Neural cell (in vitro differentiated cells): ENCODE measurements at regions not wholly inside any gene's neighbourhood (a gene's known extent, or its start where the extent isn't known, plus 50 kb on each side); places are given as distances from the start of the nearest gene placed in this dataset.

Experiments used
- H2AFZ ChIP-seq: fragments of 200-600, 300-800 bp; sonication (generic), shearing (Covaris generic); 2 replicates; pipeline ENCODE4 v1.6.0; 2014; ENCODE audit warnings: low read depth, mild to moderate bottlenecking, antibody characterized with exemption, low read length, moderate library complexity
- H3F3A ChIP-seq: fragments of 200-600 bp; shearing (Covaris generic); 2 replicates; pipeline ENCODE4 v1.6.1; 2016; ENCODE audit warnings: mild to moderate bottlenecking, moderate library complexity, mixed read lengths, antibody characterized with exemption, low read length; ENCODE audit not compliant: insufficient read depth, poor library complexity, severe bottlenecking
- H3K27ac ChIP-seq: fragments of 200-600, 300-800 bp; sonication (generic), shearing (Covaris generic); 2 replicates; pipeline ENCODE4 v1.5.1; 2014; ENCODE audit warnings: mild to moderate bottlenecking, low read length, moderate library complexity
- H3K27me3 ChIP-seq: fragments of 300-800, 200-600 bp; sonication (generic), shearing (Covaris generic); 2 replicates; pipeline ENCODE4 v1.6.0; 2014; ENCODE audit warnings: mild to moderate bottlenecking, low read depth, low read length, moderate library complexity; ENCODE audit not compliant: insufficient read depth
- H3K36me3 ChIP-seq: fragments of 300-800, 200-600 bp; sonication (generic), shearing (Covaris generic); 2 replicates; pipeline ENCODE4 v1.5.1; 2014; ENCODE audit warnings: mild to moderate bottlenecking, antibody characterized with exemption, low read length, moderate library complexity; ENCODE audit not compliant: insufficient read depth
- H3K4me2 ChIP-seq: fragments of 300-800, 200-600 bp; sonication (generic), shearing (Covaris generic); 2 replicates; pipeline ENCODE4 v1.6.0; 2014; ENCODE audit warnings: mild to moderate bottlenecking, low read length
- H3K4me3 ChIP-seq: fragments of 300-800, 200-600 bp; sonication (generic), shearing (Covaris generic); 2 replicates; pipeline ENCODE4 v1.5.1; 2014; ENCODE audit warnings: mild to moderate bottlenecking, low read length, moderate library complexity
- H3K79me2 ChIP-seq: fragments of 200-600 bp; shearing (Covaris generic); replicated peaks from 2 replicates; pipeline ENCODE4 v1.6.0; 2014; ENCODE audit warnings: mild to moderate bottlenecking, low read length, moderate library complexity; ENCODE audit not compliant: insufficient read depth
- H3K9ac ChIP-seq: fragments of 300-800, 200-600 bp; sonication (generic), shearing (Covaris generic); 2 replicates; pipeline ENCODE4 v1.6.1; 2016; ENCODE audit warnings: mild to moderate bottlenecking, low read length, mixed read lengths
- H3K9me2 ChIP-seq: fragments of 200-600 bp; shearing (Covaris generic); 2 replicates; pipeline ENCODE4 v1.6.1; 2016; ENCODE audit warnings: mild to moderate bottlenecking, low read length, mixed read lengths; ENCODE audit not compliant: insufficient read depth
- H3K9me3 ChIP-seq: fragments of 200-600, 300-800 bp; sonication (generic), shearing (Covaris generic); 2 replicates; pipeline ENCODE4 v1.6.1; 2016; ENCODE audit warnings: mild to moderate bottlenecking, mixed run types, low read length, moderate library complexity, mixed read lengths
- H4K20me1 ChIP-seq: fragments of 200-600 bp; shearing (Covaris generic); 2 replicates; pipeline ENCODE4 v1.6.1; 2016; ENCODE audit warnings: mild to moderate bottlenecking, mixed run types; ENCODE audit not compliant: insufficient read depth
- EP300 ChIP-seq: fragments of 450-650 bp; conservative IDR thresholded peaks from 2 replicates; pipeline ENCODE4 v1.6.1; 2014; ENCODE audit warnings: antibody characterized with exemption, mild to moderate bottlenecking, moderate library complexity; ENCODE audit not compliant: poor library complexity, severe bottlenecking
- EZH2 ChIP-seq: fragments of 200-600, 300-800 bp; shearing (Covaris generic), sonication (generic); IDR thresholded peaks from 2 replicates; pipeline ENCODE4 v1.6.1; 2014; ENCODE audit warnings: antibody characterized with exemption, low read length, borderline replicate concordance, mild to moderate bottlenecking; ENCODE audit not compliant: insufficient read depth, poor library complexity, severe bottlenecking
- MXI1 ChIP-seq: fragments of 450-650 bp; conservative IDR thresholded peaks from 2 replicates; pipeline ENCODE4 v1.6.1; 2014; ENCODE audit warnings: antibody characterized with exemption, mild to moderate bottlenecking; ENCODE audit not compliant: poor library complexity, severe bottlenecking
- POLR2AphosphoS5 ChIP-seq: IDR thresholded peaks from 2 replicates; pipeline ENCODE4 v1.6.1; 2012
- RAD21 ChIP-seq: fragments of 450-650 bp; conservative IDR thresholded peaks from 2 replicates; pipeline ENCODE4 v1.6.1; 2014; ENCODE audit warnings: antibody characterized with exemption, mild to moderate bottlenecking, moderate library complexity
- REST ChIP-seq: IDR thresholded peaks from 2 replicates; pipeline ENCODE4 v1.6.1; 2012; ENCODE audit warnings: borderline replicate concordance
- SMC3 ChIP-seq: fragments of 450-650 bp; conservative IDR thresholded peaks from 2 replicates; pipeline ENCODE4 v1.6.1; 2014; ENCODE audit warnings: antibody characterized with exemption, mild to moderate bottlenecking, moderate library complexity; ENCODE audit not compliant: poor library complexity
- TAF1 ChIP-seq: IDR thresholded peaks from 2 replicates; pipeline ENCODE4 v1.6.1; 2012; ENCODE audit warnings: low read depth
- TF ChIP-seq, protein P1 (sequence below): fragments of 450-650 bp; IDR thresholded peaks from 2 replicates; pipeline ENCODE4 v1.5.1; 2014; ENCODE audit warnings: antibody characterized with exemption, mild to moderate bottlenecking, moderate library complexity; ENCODE audit not compliant: poor library complexity, severe bottlenecking

GRCh38 chr3:3342141-3342540, 162.7 kb upstream of the CRBN start:
- no peak overlapping the region for H3K27ac ChIP-seq
- no peaks in the 10 kb centered on the region for H3K9me3 ChIP-seq
- no peaks in the 10 kb centered on the region for H3K79me2 ChIP-seq
- H3K4me2 ChIP-seq: no peak overlapping the region
- no peaks in the 10 kb centered on the region for H3K36me3 ChIP-seq
- TF ChIP-seq POLR2AphosphoS5 (no peak), MXI1 (no peak), RAD21 (no peak), SMC3 (no peak), EZH2 (no peak), EP300 (no peak), REST (no peak), TAF1 (no peak)
- TF ChIP-seq, protein P1, sequence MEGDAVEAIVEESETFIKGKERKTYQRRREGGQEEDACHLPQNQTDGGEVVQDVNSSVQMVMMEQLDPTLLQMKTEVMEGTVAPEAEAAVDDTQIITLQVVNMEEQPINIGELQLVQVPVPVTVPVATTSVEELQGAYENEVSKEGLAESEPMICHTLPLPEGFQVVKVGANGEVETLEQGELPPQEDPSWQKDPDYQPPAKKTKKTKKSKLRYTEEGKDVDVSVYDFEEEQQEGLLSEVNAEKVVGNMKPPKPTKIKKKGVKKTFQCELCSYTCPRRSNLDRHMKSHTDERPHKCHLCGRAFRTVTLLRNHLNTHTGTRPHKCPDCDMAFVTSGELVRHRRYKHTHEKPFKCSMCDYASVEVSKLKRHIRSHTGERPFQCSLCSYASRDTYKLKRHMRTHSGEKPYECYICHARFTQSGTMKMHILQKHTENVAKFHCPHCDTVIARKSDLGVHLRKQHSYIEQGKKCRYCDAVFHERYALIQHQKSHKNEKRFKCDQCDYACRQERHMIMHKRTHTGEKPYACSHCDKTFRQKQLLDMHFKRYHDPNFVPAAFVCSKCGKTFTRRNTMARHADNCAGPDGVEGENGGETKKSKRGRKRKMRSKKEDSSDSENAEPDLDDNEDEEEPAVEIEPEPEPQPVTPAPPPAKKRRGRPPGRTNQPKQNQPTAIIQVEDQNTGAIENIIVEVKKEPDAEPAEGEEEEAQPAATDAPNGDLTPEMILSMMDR: no peak
- H3K27me3 ChIP-seq: no peaks in the 10 kb centered on the region
- H3K9me2 ChIP-seq: no peaks in the 10 kb centered on the region
- H4K20me1 ChIP-seq: no peaks in the 10 kb centered on the region
- H3F3A ChIP-seq: no peaks in the 10 kb centered on the region
- H2AFZ ChIP-seq: no peak overlapping the region
- H3K9ac ChIP-seq: no peak overlapping the region
- no peak overlapping the region for H3K4me3 ChIP-seq

DNA sequence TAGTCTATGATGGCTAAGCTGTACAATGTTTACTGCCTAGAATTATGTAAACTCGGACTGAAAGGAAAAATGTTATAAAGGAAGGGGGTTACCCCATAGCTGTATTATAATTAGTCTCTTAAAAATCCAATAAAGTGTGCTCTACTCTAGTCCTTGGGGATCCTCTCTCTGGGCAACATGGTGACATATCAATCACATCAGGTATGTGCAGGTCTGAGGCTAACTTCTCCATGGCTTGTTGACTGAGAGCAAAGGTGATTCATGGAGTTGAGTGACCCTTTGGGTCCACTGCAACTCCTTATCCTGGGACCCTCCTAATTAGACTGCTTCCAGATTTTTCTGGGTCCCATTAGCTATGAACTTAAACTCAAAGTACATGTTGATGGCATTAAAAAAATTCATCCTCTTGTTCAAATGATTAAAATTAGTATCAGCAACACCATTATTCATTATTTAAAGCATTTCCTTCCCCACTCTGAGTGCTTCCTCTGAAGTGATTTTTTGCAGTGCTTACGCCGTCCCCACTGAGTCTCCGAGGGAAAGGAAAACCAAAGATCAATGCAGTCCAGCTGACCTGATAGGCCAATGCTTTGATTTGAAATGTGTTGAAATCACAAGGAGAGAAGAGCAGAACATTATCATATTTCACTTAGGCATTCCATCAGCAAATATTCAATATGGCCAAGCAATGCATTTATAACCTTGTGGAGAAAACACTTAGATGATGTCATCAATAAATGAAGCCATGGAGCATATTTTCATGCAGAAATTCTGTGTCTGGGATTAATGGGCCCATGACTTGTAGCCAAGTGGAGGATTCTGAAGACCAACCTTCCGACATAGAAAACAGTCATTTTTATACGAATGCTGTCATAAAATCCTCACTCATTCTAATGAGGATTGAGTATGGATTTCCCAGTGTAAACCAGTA, 161.7 kb upstream of the CRBN start:
- H4K20me1 ChIP-seq: no peaks in the 10 kb centered on the region
- H3F3A ChIP-seq: no peaks in the 10 kb centered on the region
- no peak overlapping the region for H3K4me2 ChIP-seq
- H3K27ac ChIP-seq: no peak overlapping the region
- H3K9ac ChIP-seq: no peak overlapping the region
- no peaks in the 10 kb centered on the region for H3K36me3 ChIP-seq
- H3K9me2 ChIP-seq: no peaks in the 10 kb centered on the region
- no peak overlapping the region for H3K4me3 ChIP-seq
- H2AFZ ChIP-seq: no peak overlapping the region
- H3K79me2 ChIP-seq: no peaks in the 10 kb centered on the region
- no peak for TF ChIP-seq MXI1
- no peak for TF ChIP-seq EZH2
- no peak for TF ChIP-seq SMC3
- no peak for TF ChIP-seq TAF1
- TF ChIP-seq POLR2AphosphoS5: no peak
- no peak for TF ChIP-seq EP300
- no peak for TF ChIP-seq RAD21
- TF ChIP-seq, protein P1: no peak
- no peak for TF ChIP-seq REST
- H3K9me3 ChIP-seq: no peaks in the 10 kb centered on the region
- H3K27me3 ChIP-seq: no peaks in the 10 kb centered on the region
